Bronchial epithelial cell (primary cell): ENCODE measurements at regions not wholly inside any gene's neighbourhood (a gene's known extent, or its start where the extent isn't known, plus 50 kb on each side); places are given as distances from the start of the nearest gene placed in this dataset.
"Not testable (repeated sequence)": the region's sequence is repeated elsewhere in the genome, so short reads cannot be mapped to it uniquely, and the experiment has no call there.

Source experiments
- DNase-seq: peaks from one replicate; pipeline ENCODE4 v3.0.0-alpha.2; 2010; ENCODE audit warnings: low read depth
- FAIRE-seq: peaks from 2 replicates; lab custom pipeline; 2011; peaks lifted over from hg19 to GRCh38; lab: Jason Lieb, UNC
- H3K27me3 ChIP-seq: 2 replicates; pipeline ENCODE4 v1.5.1; 2011; ENCODE audit warnings: low read length; ENCODE audit not compliant: control insufficient read depth, insufficient read depth
- H3K36me3 ChIP-seq: 2 replicates; pipeline ENCODE4 v1.5.1; 2011; ENCODE audit warnings: low read length; ENCODE audit not compliant: control insufficient read depth, insufficient read depth
- H3K4me3 ChIP-seq: 2 replicates; pipeline ENCODE4 v1.5.1; 2011; ENCODE audit warnings: mild to moderate bottlenecking, low read depth, low read length, control low read depth
- CTCF ChIP-seq: IDR thresholded peaks from 2 replicates; pipeline ENCODE4 v1.5.1; 2011; ENCODE audit warnings: mild to moderate bottlenecking, moderate library complexity, low read length, control low read depth, inconsistent platforms; ENCODE audit not compliant: insufficient read depth, severe bottlenecking

DNA sequence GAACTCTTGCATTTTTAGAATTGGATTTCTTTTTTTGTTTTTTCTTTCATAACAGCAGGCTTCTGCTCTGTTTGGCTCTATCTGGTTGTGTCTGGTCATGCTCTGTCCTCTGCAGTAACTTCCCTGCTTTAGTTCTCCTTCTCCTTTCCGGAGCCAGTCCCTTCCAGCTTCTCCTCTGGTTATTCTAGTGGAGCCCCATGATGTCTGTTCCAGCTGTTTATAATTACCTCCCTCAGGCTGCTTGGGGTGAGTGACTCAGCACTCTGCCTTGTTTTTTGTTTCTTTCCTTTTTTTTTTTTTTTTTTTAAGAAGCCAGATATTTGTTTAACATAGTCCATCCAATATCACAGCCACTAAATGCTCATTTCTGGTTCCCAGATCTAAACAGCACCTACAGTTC is 409.6 kb downstream of the MAFB start:
- no peak for TF ChIP-seq CTCF
- peak; percentile 71 for DNase-seq
- no peak for FAIRE-seq
- Histone ChIP-seq H3K36me3 (no peaks in the 10 kb centered on the region), H3K4me3 (no peak overlapping the region), H3K27me3 (no peaks in the 10 kb centered on the region)

DNA sequence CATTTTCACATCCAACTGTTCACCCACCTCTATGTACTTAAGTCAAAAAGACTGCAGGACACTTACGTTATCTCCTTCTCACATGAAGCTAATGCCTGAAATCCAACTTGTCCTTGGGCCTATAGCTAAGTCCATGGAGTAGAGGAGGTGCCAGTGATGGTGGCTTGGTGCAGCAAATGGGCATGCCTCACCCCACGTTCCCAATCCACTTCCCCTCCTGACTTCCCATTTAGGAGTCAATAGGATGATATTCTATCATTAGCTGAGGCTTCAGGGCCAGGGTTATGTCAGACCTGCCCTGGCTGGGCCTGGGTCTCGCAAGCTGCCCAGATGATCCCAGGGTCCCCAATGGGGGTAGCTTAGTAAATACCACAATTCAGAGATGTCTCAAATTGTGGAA is 410.4 kb downstream of the MAFB start:
- Histone ChIP-seq H3K27me3 (no peaks in the 10 kb centered on the region), H3K36me3 (no peaks in the 10 kb centered on the region), H3K4me3 (no peak overlapping the region)
- TF ChIP-seq CTCF = no peak
- no peak for DNase-seq
- no peak for FAIRE-seq

GRCh38 chr20:40276301-40276700 is 412.7 kb downstream of the MAFB start:
- Histone ChIP-seq H3K27me3 (no peaks in the 10 kb centered on the region), H3K36me3 (no peaks in the 10 kb centered on the region), H3K4me3 (no peak overlapping the region)
- no peak for FAIRE-seq
- no peak for TF ChIP-seq CTCF
- no peak for DNase-seq

DNA sequence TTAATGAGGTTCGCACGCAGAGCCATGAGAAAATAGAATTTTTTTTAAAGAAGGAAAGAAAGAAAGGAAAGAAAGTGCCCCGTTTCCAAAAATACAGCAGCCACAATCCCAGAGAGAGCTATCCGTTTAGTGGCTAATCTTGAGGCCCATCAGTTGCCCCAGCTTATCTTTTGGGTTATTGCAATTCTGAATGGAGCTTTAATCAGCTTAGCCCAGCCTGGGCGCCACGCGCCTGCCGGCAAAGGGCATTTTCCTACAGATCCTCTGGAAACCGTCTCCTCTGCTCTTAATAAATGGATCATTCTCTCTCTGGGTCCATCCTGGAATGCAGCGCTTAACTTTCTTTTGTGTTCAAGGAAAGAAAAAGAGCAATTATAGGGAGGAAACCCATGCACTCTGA is 413.3 kb downstream of the MAFB start:
- no peak for DNase-seq
- FAIRE-seq = no peak
- Histone ChIP-seq H3K4me3 (no peak overlapping the region), H3K36me3 (no peaks in the 10 kb centered on the region), H3K27me3 (no peaks in the 10 kb centered on the region)
- TF ChIP-seq CTCF = no peak

GRCh38 chr20:40274912-40275533 is 414.0 kb downstream of the MAFB start:
- Histone ChIP-seq H3K27me3 (no peaks in the 10 kb centered on the region), H3K36me3 (no peaks in the 10 kb centered on the region), H3K4me3 (no peak overlapping the region)
- peak; percentile 95 for FAIRE-seq
- TF ChIP-seq CTCF = no peak
- DNase-seq = no peak

DNA sequence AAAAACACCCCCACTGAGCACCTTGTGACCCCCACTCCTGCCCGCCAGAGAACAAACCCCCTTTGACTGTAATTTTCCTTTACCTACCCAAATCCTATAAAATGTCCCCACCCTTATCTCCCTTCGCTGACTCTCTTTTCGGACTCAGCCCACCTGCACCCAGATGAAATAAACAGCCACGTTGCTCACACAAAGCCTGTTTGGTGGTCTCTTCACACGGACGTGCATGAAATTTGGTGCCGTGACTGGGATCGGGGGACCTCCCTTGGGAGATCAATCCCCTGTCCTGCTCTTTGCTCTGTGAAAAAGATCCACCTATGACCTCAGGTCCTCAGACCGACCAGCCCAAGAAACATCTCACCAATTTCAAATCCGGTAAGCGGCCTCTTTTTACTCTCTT is 419.8 kb downstream of the MAFB start:
- H3K36me3 ChIP-seq, H3K27me3 ChIP-seq, DNase-seq, H3K4me3 ChIP-seq, FAIRE-seq: not testable (repeated sequence)
